ENCODE measurements at regions not wholly inside any gene's neighbourhood (a gene's known extent, or its start where the extent isn't known, plus 50 kb on each side); places are given as distances from the start of the nearest gene placed in this dataset.
"Not testable (repeated sequence)": the region's sequence is repeated elsewhere in the genome, so short reads cannot be mapped to it uniquely, and the experiment has no call there.

GRCh38 chr14:106315436-106315835 is 789.1 kb downstream of the TMEM121 start:
- Histone ChIP-seq H3K4me1 (ENCODE audit: insufficient read depth, low read length) (no peaks in the 10 kb centered on the region), H3K9ac (ENCODE audit: low read depth, low read length) (no peak overlapping the region), H3K27ac (ENCODE audit: low read depth, low read length) (no peak overlapping the region), H3K4me3 (ENCODE audit: low read length) (no peak overlapping the region), H3K9me3 (ENCODE audit: insufficient read depth, low read depth, low read length) (peaks cover 97% of the 10 kb centered on the region), H3K36me3 (ENCODE audit: insufficient read depth, low read length) (no peaks in the 10 kb centered on the region), H3K27me3 (ENCODE audit: insufficient read depth, low read length) (no peaks in the 10 kb centered on the region)
- 72% methylated on average over 4 of the region's 4 CpGs for WGBS

GRCh38 chr14:106317593-106317992 is 791.2 kb downstream of the TMEM121 start:
- H3K27ac ChIP-seq (ENCODE audit: low read depth, low read length), result no peak overlapping the region
- H3K4me3 ChIP-seq (ENCODE audit: low read length), result no peak overlapping the region
- 51% methylated on average over 5 of the region's 5 CpGs for WGBS
- no peaks in the 10 kb centered on the region for H3K4me1 ChIP-seq (ENCODE audit: insufficient read depth, low read length)
- H3K36me3 ChIP-seq (ENCODE audit: insufficient read depth, low read length), result no peaks in the 10 kb centered on the region
- H3K9ac ChIP-seq (ENCODE audit: low read depth, low read length), result no peak overlapping the region
- peaks cover 98% of the 10 kb centered on the region for H3K9me3 ChIP-seq (ENCODE audit: insufficient read depth, low read depth, low read length)
- no peaks in the 10 kb centered on the region for H3K27me3 ChIP-seq (ENCODE audit: insufficient read depth, low read length)

- H3K27ac ChIP-seq (ENCODE audit: low read depth, low read length), result no peak overlapping the region
- no peaks in the 10 kb centered on the region for H3K36me3 ChIP-seq (ENCODE audit: insufficient read depth, low read length)
- WGBS, result 57% methylated on average over 3 of the region's 3 CpGs
- H3K9me3 ChIP-seq (ENCODE audit: insufficient read depth, low read depth, low read length), result peaks cover 98% of the 10 kb centered on the region
- H3K27me3 ChIP-seq (ENCODE audit: insufficient read depth, low read length), result no peaks in the 10 kb centered on the region
- no peak overlapping the region for H3K9ac ChIP-seq (ENCODE audit: low read depth, low read length)
- no peak overlapping the region for H3K4me3 ChIP-seq (ENCODE audit: low read length)
- H3K4me1 ChIP-seq (ENCODE audit: insufficient read depth, low read length), result no peaks in the 10 kb centered on the region
These were observed 792.3 kb downstream of the TMEM121 start for GRCh38 chr14:106318700-106319099.

GRCh38 chr14:106323970-106324369 is 797.6 kb downstream of the TMEM121 start:
- not testable (repeated sequence) for H3K36me3 ChIP-seq (ENCODE audit: insufficient read depth, low read length); H3K27ac ChIP-seq (ENCODE audit: low read depth, low read length); H3K27me3 ChIP-seq (ENCODE audit: insufficient read depth, low read length); H3K4me3 ChIP-seq (ENCODE audit: low read length); H3K4me1 ChIP-seq (ENCODE audit: insufficient read depth, low read length); H3K9ac ChIP-seq (ENCODE audit: low read depth, low read length)
- H3K9me3 ChIP-seq (ENCODE audit: insufficient read depth, low read depth, low read length), result peaks cover 86% of the 10 kb centered on the region
- WGBS, result 88% methylated on average over 17 of the region's 17 CpGs

GRCh38 chr14:106327234-106327633 is 800.9 kb downstream of the TMEM121 start:
- 53% methylated on average over 2 of the region's 3 CpGs for WGBS
- Histone ChIP-seq H3K4me3 (ENCODE audit: low read length) (no peak overlapping the region), H3K9ac (ENCODE audit: low read depth, low read length) (no peak overlapping the region), H3K36me3 (ENCODE audit: insufficient read depth, low read length) (no peaks in the 10 kb centered on the region), H3K27ac (ENCODE audit: low read depth, low read length) (no peak overlapping the region), H3K4me1 (ENCODE audit: insufficient read depth, low read length) (no peaks in the 10 kb centered on the region), H3K9me3 (ENCODE audit: insufficient read depth, low read depth, low read length) (peaks cover 56% of the 10 kb centered on the region), H3K27me3 (ENCODE audit: insufficient read depth, low read length) (no peaks in the 10 kb centered on the region)

GRCh38 chr14:106327702-106328353 is 801.4 kb downstream of the TMEM121 start:
- not testable (repeated sequence) for H3K27ac ChIP-seq (ENCODE audit: low read depth, low read length); H3K27me3 ChIP-seq (ENCODE audit: insufficient read depth, low read length); H3K36me3 ChIP-seq (ENCODE audit: insufficient read depth, low read length); H3K4me3 ChIP-seq (ENCODE audit: low read length); H3K4me1 ChIP-seq (ENCODE audit: insufficient read depth, low read length); H3K9ac ChIP-seq (ENCODE audit: low read depth, low read length)
- H3K9me3 ChIP-seq (ENCODE audit: insufficient read depth, low read depth, low read length), result peaks cover 50% of the 10 kb centered on the region
- WGBS, result 52% methylated on average over 4 of the region's 4 CpGs

GRCh38 chr14:106329243-106329642 is 802.9 kb downstream of the TMEM121 start:
- H3K9me3 ChIP-seq (ENCODE audit: insufficient read depth, low read depth, low read length), result peaks cover 36% of the 10 kb centered on the region
- H3K27ac ChIP-seq (ENCODE audit: low read depth, low read length); H3K27me3 ChIP-seq (ENCODE audit: insufficient read depth, low read length); H3K36me3 ChIP-seq (ENCODE audit: insufficient read depth, low read length); H3K4me3 ChIP-seq (ENCODE audit: low read length); H3K9ac ChIP-seq (ENCODE audit: low read depth, low read length); H3K4me1 ChIP-seq (ENCODE audit: insufficient read depth, low read length): not testable (repeated sequence)
- 58% methylated on average over 3 of the region's 4 CpGs for WGBS

- H3K9ac ChIP-seq (ENCODE audit: low read depth, low read length); H3K36me3 ChIP-seq (ENCODE audit: insufficient read depth, low read length); H3K4me3 ChIP-seq (ENCODE audit: low read length); H3K4me1 ChIP-seq (ENCODE audit: insufficient read depth, low read length); H3K27me3 ChIP-seq (ENCODE audit: insufficient read depth, low read length); H3K27ac ChIP-seq (ENCODE audit: low read depth, low read length): not testable (repeated sequence)
- H3K9me3 ChIP-seq (ENCODE audit: insufficient read depth, low read depth, low read length), result peaks cover 28% of the 10 kb centered on the region
- 46% methylated on average over 5 of the region's 8 CpGs for WGBS
These were observed 803.8 kb downstream of the TMEM121 start for GRCh38 chr14:106329987-106330774.

GRCh38 chr14:106334428-106335109 is 808.2 kb downstream of the TMEM121 start:
- not testable (repeated sequence) for H3K27me3 ChIP-seq (ENCODE audit: insufficient read depth, low read length); H3K27ac ChIP-seq (ENCODE audit: low read depth, low read length); H3K9ac ChIP-seq (ENCODE audit: low read depth, low read length); H3K36me3 ChIP-seq (ENCODE audit: insufficient read depth, low read length); H3K9me3 ChIP-seq (ENCODE audit: insufficient read depth, low read depth, low read length); H3K4me3 ChIP-seq (ENCODE audit: low read length); H3K4me1 ChIP-seq (ENCODE audit: insufficient read depth, low read length)
- 84% methylated on average over 14 of the region's 16 CpGs for WGBS

- not testable (repeated sequence) for H3K4me3 ChIP-seq (ENCODE audit: low read length); H3K9me3 ChIP-seq (ENCODE audit: insufficient read depth, low read depth, low read length); H3K4me1 ChIP-seq (ENCODE audit: insufficient read depth, low read length); H3K9ac ChIP-seq (ENCODE audit: low read depth, low read length); H3K27ac ChIP-seq (ENCODE audit: low read depth, low read length); H3K27me3 ChIP-seq (ENCODE audit: insufficient read depth, low read length); H3K36me3 ChIP-seq (ENCODE audit: insufficient read depth, low read length)
- 87% methylated on average over 4 of the region's 6 CpGs for WGBS
These were observed 808.7 kb downstream of the TMEM121 start for GRCh38 chr14:106335110-106335429.

- 76% methylated on average over 12 of the region's 15 CpGs for WGBS
- H3K27me3 ChIP-seq (ENCODE audit: insufficient read depth, low read length); H3K9me3 ChIP-seq (ENCODE audit: insufficient read depth, low read depth, low read length); H3K36me3 ChIP-seq (ENCODE audit: insufficient read depth, low read length); H3K4me1 ChIP-seq (ENCODE audit: insufficient read depth, low read length); H3K4me3 ChIP-seq (ENCODE audit: low read length); H3K9ac ChIP-seq (ENCODE audit: low read depth, low read length); H3K27ac ChIP-seq (ENCODE audit: low read depth, low read length): not testable (repeated sequence)
These were observed 812.4 kb downstream of the TMEM121 start for GRCh38 chr14:106338775-106339174.

Measured in HUES64 (cell line).